Ovary (tissue), 3 donors: ENCODE measurements at regions not wholly inside any gene's neighbourhood (a gene's known extent, or its start where the extent isn't known, plus 50 kb on each side); places are given as distances from the start of the nearest gene placed in this dataset.
"Not testable (repeated sequence)": the region's sequence is repeated elsewhere in the genome, so short reads cannot be mapped to it uniquely, and the experiment has no call there.

ENCODE experiments used
- EP300 ChIP-seq: sonication (generic); formaldehyde crosslinking; IDR thresholded peaks from one replicate; pipeline ENCODE4 v1.6.1; 2017; ENCODE audit warnings: antibody characterized with exemption
- TF ChIP-seq, protein P1 (sequence below), 3 donors: fragments of 450-650 bp in 2 of 3; fragments of 200-600 bp in 1 of 3; IDR thresholded peaks; one replicate each; pipeline versions ENCODE4 v1.5.1 to v1.8.0; 2016 to 2022; ENCODE audit warnings: antibody characterized with exemption in 3 of 3, mild to moderate bottlenecking in 1 of 3
- donor health status: DM: no; HTN: no; CAD: no.

DNA sequence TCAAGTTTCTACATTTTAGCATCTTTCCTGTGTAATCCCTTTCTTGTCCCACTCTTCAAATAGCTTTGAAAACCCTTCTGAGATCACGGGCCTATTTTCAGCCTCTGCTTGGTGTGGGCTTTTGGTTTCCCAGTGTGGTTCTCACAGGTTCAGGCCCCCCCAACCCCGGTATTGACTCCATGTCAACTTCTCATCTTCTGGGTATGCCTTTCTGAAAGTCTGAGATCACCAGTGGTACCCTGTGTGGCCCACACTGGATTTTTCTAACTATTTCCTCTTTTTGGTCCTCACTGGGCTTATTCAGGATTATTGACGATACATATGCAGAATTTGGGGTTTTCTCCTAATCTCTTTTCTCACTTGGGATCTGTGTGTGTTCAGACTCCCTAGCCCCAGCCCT lies 146.9 kb upstream of the PLGLB2 start:
- TF ChIP-seq, protein P1, sequence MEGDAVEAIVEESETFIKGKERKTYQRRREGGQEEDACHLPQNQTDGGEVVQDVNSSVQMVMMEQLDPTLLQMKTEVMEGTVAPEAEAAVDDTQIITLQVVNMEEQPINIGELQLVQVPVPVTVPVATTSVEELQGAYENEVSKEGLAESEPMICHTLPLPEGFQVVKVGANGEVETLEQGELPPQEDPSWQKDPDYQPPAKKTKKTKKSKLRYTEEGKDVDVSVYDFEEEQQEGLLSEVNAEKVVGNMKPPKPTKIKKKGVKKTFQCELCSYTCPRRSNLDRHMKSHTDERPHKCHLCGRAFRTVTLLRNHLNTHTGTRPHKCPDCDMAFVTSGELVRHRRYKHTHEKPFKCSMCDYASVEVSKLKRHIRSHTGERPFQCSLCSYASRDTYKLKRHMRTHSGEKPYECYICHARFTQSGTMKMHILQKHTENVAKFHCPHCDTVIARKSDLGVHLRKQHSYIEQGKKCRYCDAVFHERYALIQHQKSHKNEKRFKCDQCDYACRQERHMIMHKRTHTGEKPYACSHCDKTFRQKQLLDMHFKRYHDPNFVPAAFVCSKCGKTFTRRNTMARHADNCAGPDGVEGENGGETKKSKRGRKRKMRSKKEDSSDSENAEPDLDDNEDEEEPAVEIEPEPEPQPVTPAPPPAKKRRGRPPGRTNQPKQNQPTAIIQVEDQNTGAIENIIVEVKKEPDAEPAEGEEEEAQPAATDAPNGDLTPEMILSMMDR (IDR thresholded peaks at IDR 0.05), result not testable (repeated sequence)
- TF ChIP-seq EP300, result not testable (repeated sequence)
